AG09309 (cell line): ENCODE measurements at regions not wholly inside any gene's neighbourhood (a gene's known extent, or its start where the extent isn't known, plus 50 kb on each side); places are given as distances from the start of the nearest gene placed in this dataset.
"Not testable (repeated sequence)": the region's sequence is repeated elsewhere in the genome, so short reads cannot be mapped to it uniquely, and the experiment has no call there.

Experiments used
- DNase-seq: peaks from one replicate; pipeline ENCODE4 v3.0.0-alpha.2; 2010; ENCODE audit warnings: low read depth
- H3K4me3 ChIP-seq: 2 replicates; pipeline ENCODE4 v1.5.1; 2011; ENCODE audit warnings: mild to moderate bottlenecking, low read depth, low read length, moderate library complexity; ENCODE audit not compliant: control insufficient read depth
- TF ChIP-seq, protein P1 (sequence below): IDR thresholded peaks from 2 replicates; pipeline ENCODE4 v1.5.1; 2011; ENCODE audit warnings: mild to moderate bottlenecking, low read depth, low read length, inconsistent platforms; ENCODE audit not compliant: insufficient read depth, control insufficient read depth; ENCODE audit errors: missing control alignments

DNA sequence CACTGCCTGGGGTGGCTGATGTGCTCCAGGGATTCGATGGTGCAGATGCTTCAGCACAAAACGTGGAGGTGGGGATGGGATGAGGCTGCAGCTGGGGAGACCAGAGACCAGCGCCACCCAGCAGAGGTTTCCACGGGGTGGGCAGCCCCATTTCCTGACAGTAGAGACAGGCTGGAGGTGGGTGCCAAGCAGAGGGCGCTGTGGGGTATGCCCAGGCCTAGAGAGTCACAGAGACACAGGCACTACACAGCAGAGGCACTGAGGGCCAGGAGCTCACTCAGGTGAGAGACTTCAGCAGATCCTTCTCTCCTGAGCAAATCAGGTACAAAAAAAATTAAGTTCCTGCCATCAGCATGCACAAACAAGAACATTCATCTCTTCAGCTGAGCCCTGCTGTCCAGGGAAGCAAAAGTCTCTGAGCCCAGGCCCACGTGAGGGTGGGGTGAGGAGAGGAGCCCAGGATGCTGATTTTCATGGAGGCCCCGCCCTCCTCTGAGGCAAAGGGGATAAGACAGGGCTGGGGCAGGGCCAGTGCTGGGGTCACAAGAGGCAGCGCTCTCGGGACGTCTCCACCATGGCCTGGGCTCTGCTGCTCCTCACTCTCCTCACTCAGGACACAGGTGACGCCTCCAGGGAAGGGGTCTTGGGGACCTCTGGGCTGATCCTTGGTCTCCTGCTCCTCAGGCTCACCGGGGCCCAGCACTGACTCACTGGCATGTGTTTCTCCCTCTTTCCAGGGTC lies 53.1 kb downstream of the GGTLC2 start:
- H3K4me3 ChIP-seq, result no peak overlapping the region
- no peak for DNase-seq
- TF ChIP-seq, protein P1, sequence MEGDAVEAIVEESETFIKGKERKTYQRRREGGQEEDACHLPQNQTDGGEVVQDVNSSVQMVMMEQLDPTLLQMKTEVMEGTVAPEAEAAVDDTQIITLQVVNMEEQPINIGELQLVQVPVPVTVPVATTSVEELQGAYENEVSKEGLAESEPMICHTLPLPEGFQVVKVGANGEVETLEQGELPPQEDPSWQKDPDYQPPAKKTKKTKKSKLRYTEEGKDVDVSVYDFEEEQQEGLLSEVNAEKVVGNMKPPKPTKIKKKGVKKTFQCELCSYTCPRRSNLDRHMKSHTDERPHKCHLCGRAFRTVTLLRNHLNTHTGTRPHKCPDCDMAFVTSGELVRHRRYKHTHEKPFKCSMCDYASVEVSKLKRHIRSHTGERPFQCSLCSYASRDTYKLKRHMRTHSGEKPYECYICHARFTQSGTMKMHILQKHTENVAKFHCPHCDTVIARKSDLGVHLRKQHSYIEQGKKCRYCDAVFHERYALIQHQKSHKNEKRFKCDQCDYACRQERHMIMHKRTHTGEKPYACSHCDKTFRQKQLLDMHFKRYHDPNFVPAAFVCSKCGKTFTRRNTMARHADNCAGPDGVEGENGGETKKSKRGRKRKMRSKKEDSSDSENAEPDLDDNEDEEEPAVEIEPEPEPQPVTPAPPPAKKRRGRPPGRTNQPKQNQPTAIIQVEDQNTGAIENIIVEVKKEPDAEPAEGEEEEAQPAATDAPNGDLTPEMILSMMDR, result no peak

DNA sequence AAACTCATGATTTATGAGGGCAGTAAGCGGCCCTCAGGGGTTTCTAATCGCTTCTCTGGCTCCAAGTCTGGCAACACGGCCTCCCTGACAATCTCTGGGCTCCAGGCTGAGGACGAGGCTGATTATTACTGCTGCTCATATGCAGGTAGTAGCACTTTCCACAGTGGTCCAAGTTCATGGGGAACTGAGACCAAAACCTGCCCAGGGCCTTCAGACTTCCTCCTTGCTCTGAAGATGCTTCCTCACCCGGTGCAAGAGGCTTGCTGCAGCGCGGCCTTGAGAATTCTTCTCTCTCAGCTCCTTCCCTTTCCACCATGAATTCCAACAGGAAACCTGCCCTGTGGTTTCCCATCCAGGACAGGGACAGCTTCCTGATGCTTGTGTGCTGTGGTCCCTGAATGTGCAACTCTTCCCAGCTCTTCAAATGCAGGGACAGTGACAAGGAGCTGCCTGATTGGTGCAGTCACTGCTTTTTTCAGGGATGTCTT lies 53.9 kb downstream of the GGTLC2 start:
- H3K4me3 ChIP-seq, result no peak overlapping the region
- DNase-seq, result no peak
- TF ChIP-seq, protein P1, result no peak

DNA sequence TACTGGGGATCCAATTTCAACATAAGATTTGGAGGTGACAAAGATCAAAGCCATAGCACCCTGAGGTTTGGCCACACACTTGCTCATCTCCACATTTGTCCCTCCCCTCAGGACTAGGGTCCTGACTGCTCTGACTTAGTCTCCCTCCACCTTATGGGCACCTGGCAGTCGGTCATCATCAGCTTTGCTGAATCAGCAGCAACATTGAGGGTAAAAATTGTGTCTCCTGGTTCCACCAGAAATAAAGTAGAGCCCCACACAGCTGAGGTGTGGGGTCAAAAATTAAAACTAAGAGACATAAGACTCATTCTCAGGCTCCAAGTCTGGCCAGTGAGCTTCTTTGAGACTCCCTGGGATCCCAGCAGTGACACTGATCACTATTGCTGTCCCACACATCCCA lies 56.2 kb downstream of the GGTLC2 start:
- H3K4me3 ChIP-seq, result no peak overlapping the region
- TF ChIP-seq, protein P1, result no peak
- no peak for DNase-seq

DNA sequence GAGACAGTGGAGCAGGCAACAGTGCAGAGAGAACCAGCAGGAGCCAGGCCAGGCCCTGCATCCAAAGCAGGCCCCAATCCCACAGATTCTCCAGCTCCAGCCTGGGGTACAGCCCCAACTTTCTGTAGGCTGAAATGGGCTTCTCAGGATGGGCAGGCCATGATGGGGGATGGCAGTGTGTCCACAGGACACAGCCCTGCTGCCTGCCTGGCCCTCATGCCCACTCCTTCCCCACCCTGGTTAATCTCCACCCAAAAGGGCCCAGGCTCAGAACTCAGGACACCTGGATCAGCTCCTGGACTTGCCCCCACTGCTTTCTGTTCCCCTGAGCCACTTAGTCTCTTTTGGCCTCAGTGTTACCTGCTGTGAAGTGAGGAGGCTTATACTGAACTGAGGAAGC lies 57.1 kb downstream of the GGTLC2 start:
- not testable (repeated sequence) for H3K4me3 ChIP-seq, DNase-seq

DNA sequence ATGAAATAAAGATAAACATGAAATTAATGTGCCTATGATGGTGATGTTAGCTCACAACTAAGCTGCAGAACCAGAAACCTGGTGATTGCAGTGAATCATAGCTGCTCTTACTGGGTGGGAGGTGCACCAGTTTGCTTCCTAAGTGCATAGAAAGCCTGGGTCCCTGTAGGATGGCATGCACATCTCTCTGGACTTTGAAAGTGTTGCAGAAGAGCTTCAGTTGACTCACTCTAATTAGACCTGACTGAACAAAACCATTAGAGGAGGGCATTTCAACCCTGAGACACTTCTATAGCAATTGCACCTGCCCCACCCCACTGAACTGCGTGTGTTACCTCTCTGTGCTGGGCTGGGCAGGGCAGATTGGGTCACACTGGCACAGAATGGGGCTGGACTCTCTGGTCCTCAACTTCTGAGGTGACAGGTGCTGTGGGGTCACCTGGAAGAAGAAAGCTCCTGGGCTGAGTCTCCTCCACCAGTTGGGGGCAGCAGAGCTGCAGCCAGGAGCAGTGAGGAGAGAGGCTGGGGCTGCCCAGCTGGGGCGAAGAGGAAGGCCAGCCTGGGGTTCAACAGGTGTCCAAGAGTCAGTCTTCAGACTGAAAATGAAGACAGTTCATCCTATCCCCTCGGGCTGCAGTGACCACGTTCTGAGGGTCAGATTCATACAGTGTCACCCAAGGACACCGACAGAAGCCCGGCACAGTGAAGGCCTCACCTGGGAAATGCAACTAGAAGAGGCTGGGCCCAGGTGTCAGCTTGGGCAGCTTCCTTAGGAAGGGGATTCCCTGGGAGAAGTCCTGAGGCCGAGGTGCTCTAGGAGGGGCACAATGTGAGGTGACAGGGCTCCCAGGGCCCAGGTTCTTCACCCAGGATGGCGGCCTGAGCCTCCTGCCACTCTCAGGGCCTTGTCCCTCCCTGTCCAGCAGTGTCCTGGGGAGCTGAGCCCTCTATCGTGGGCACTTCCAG lies 58.1 kb downstream of the GGTLC2 start:
- TF ChIP-seq, protein P1, result no peak
- DNase-seq, result no peak
- no peak overlapping the region for H3K4me3 ChIP-seq

DNA sequence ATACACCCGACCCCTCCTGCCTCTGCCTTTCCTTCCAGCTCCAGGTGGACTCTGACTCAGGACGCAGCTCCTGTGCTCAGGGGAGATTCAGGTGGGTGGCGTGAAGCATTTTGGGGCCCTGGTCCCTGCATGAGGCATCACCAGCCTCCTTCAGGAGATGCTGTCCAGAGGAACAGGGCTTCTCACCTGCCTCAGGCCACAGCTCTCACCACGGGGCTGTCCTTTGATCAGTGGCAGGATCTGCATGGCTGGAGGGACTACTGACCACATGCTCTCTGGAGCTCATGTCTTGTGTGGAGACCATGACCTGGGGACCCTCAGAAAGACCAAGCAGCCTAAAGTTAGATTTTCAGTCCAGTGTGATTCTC lies 58.8 kb downstream of the GGTLC2 start:
- no peak for DNase-seq
- TF ChIP-seq, protein P1, result no peak
- H3K4me3 ChIP-seq, result no peak overlapping the region

DNA sequence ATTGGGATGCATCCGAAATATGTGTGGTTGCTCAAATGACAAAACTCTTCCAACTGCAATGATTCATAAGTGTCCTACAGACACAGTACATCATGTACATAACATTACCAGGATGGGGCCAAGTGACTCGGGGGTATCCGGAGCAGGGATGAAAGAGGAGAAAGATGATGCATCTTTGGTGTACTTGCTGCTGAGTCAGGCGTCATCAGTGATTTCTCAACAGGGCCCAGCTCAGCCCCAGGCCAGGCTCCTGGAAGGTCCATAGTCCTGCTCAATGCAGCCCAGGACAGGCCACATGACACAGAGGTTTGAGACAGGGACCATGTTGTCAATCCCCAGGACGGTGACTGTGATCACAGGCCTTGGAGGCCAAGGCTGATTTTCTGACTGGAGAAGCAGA lies 59.3 kb downstream of the GGTLC2 start:
- TF ChIP-seq, protein P1, result no peak
- no peak overlapping the region for H3K4me3 ChIP-seq
- DNase-seq, result no peak
